A549 (cell line): ENCODE measurements at regions not wholly inside any gene's neighbourhood (a gene's known extent, or its start where the extent isn't known, plus 50 kb on each side); places are given as distances from the start of the nearest gene placed in this dataset.

Experiments used
- ATAC-seq, 2 experiments: fragments of 200-7000 bp in 1 of 2; fragments of >200 bp in 1 of 2; cut with Nextera tagmentation in 1 of 2; cut with Tn5 transposase in 1 of 2; 3 replicates each; pipeline versions ENCODE4 v1.8.0 to v1.9.1; 2018 to 2020; ENCODE audit warnings: mild to moderate bottlenecking in 1 of 2, moderate library complexity in 1 of 2
- CTCF ChIA-PET: fragments of 300-600 bp; sonication (Branson Sonifier 250); formaldehyde crosslinking; extraction: SDS; loops from one replicate; lab custom pipeline; 2021; ENCODE audit warnings: antibody characterized with exemption, inconsistent platforms; lab: Yijun Ruan, JAX
- POLR2A ChIA-PET: fragments of 350-600 bp; formaldehyde crosslinking; extraction: SDS; loops from one replicate; lab custom pipeline; 2021; ENCODE audit warnings: antibody characterized with exemption, inconsistent platforms; lab: Yijun Ruan, JAX
- DNase-seq, 2 experiments: peaks; one replicate each; pipeline versions ENCODE4 v3.0.0 to v3.0.0-alpha.2; 2011 to 2016; ENCODE audit warnings: low read depth in 1 of 2, low spot score in 1 of 2
- FAIRE-seq: peaks from 2 replicates; lab custom pipeline; 2011; peaks lifted over from hg19 to GRCh38; lab: Jason Lieb, UNC
- H3K27ac ChIP-seq, 2 experiments: fragments of >200 bp; sonication (Bioruptor Twin); formaldehyde crosslinking; 3 replicates each; pipeline ENCODE4 v1.5.1; 2016 to 2017
- H3K4me1 ChIP-seq: fragments of >200 bp; sonication (Bioruptor Twin); formaldehyde crosslinking; 3 replicates; pipeline ENCODE4 v1.6.1; 2016
- H3K4me2 ChIP-seq: fragments of >200 bp; sonication (Bioruptor Twin); formaldehyde crosslinking; 3 replicates; pipeline ENCODE4 v1.6.1; 2016
- H3K4me3 ChIP-seq: fragments of >200 bp; sonication (Bioruptor Twin); formaldehyde crosslinking; 3 replicates; pipeline ENCODE4 v1.5.1; 2016
- H3K9me3 ChIP-seq: fragments of >200 bp; sonication (Bioruptor Twin); formaldehyde crosslinking; 3 replicates; pipeline ENCODE4 v1.6.1; 2016
- ATOH8 ChIP-seq: fragments of 250-450 bp; sonication (Bioruptor Pico); IDR thresholded peaks from 2 replicates; pipeline ENCODE4 v1.5.0; 2020; ENCODE audit warnings: low read depth, mild to moderate bottlenecking, moderate library complexity
- BHLHE40 ChIP-seq: IDR thresholded peaks from 2 replicates; pipeline ENCODE4 v1.6.1; 2012; ENCODE audit warnings: low read depth, low read length, inconsistent platforms
- CBX2 ChIP-seq: fragments of 200-600 bp; sonication (generic); IDR thresholded peaks from 2 replicates; pipeline ENCODE4 v1.6.1; 2016; ENCODE audit warnings: low read depth, mild to moderate bottlenecking, borderline replicate concordance
- CEBPB ChIP-seq, 2 experiments: fragments of >200 bp in 1 of 2; sonication (Bioruptor Twin) in 1 of 2; formaldehyde crosslinking in 1 of 2; IDR thresholded peaks; 2 replicates each; pipeline ENCODE4 v1.6.1; 2012 to 2016
- CHD2 ChIP-seq: fragments of 150-350 bp; IDR thresholded peaks from 2 replicates; pipeline ENCODE4 v1.6.1; 2014; ENCODE audit warnings: low read length; ENCODE audit not compliant: partially characterized antibody
- CHD4 ChIP-seq: fragments of 200-600 bp; sonication (generic); IDR thresholded peaks from 2 replicates; pipeline ENCODE4 v1.6.1; 2016; ENCODE audit warnings: antibody characterized with exemption, mild to moderate bottlenecking, borderline replicate concordance
- EHMT2 ChIP-seq: fragments of 200-600 bp; sonication (generic); IDR thresholded peaks from 2 replicates; pipeline ENCODE4 v1.6.1; 2016; ENCODE audit warnings: antibody characterized with exemption, low read depth, mild to moderate bottlenecking, moderate library complexity
- ELK1 ChIP-seq: fragments of 150-350 bp; IDR thresholded peaks from 2 replicates; pipeline ENCODE4 v1.6.1; 2014; ENCODE audit warnings: low read depth, mild to moderate bottlenecking, low read length
- ESRRA ChIP-seq: fragments of 150-350 bp; IDR thresholded peaks from 2 replicates; pipeline ENCODE4 v1.6.1; 2014; ENCODE audit warnings: mild to moderate bottlenecking, low read length, borderline replicate concordance
- FOSB ChIP-seq: fragments of 250-450 bp; sonication (Bioruptor Pico); IDR thresholded peaks from 2 replicates; pipeline ENCODE4 v1.5.0; 2020; ENCODE audit warnings: mild to moderate bottlenecking, moderate library complexity
- GATA3 ChIP-seq: IDR thresholded peaks from 2 replicates; pipeline ENCODE4 v1.6.1; 2012; ENCODE audit warnings: borderline replicate concordance
- HES2 ChIP-seq: fragments of >200 bp; sonication (Bioruptor Twin); formaldehyde crosslinking; IDR thresholded peaks from 2 replicates; pipeline ENCODE4 v1.6.1; 2016
- HEYL ChIP-seq: fragments of 250-450 bp; sonication (Bioruptor Pico); IDR thresholded peaks from 2 replicates; pipeline ENCODE4 v1.8.0; 2021; ENCODE audit warnings: mild to moderate bottlenecking, moderate library complexity
- HOXA7 ChIP-seq: fragments of 250-450 bp; sonication (Bioruptor Pico); IDR thresholded peaks from 2 replicates; pipeline ENCODE4 v1.5.0; 2020; ENCODE audit warnings: mild to moderate bottlenecking, moderate library complexity
- HOXB5 ChIP-seq: fragments of 250-450 bp; sonication (Bioruptor Pico); IDR thresholded peaks from 2 replicates; pipeline ENCODE4 v1.5.0; 2020; ENCODE audit warnings: mild to moderate bottlenecking, moderate library complexity
- JUN ChIP-seq, 2 experiments: fragments of >200 bp; sonication (Bioruptor Twin); formaldehyde crosslinking; IDR thresholded peaks; 2 replicates in 1 of 2; 3 replicates in 1 of 2; pipeline ENCODE4 v1.6.1; 2016 to 2017
- KDM1A ChIP-seq: fragments of 200-600 bp; sonication (generic); IDR thresholded peaks from 2 replicates; pipeline ENCODE4 v1.6.1; 2016; ENCODE audit warnings: low read depth, mild to moderate bottlenecking
- MAFK ChIP-seq: fragments of 450-650 bp; IDR thresholded peaks from 2 replicates; pipeline ENCODE4 v1.6.1; 2014; ENCODE audit not compliant: partially characterized antibody
- MAX ChIP-seq: IDR thresholded peaks from 2 replicates; pipeline ENCODE4 v1.6.1; 2012
- MAZ ChIP-seq: fragments of 150-350 bp; IDR thresholded peaks from 2 replicates; pipeline ENCODE4 v1.6.1; 2014; ENCODE audit warnings: antibody characterized with exemption, low read depth, low read length, borderline replicate concordance
- NFE2L2 ChIP-seq: fragments of 150-350 bp; conservative IDR thresholded peaks from 2 replicates; pipeline ENCODE4 v1.6.1; 2014; ENCODE audit warnings: low read length
- NR3C1 ChIP-seq: fragments of >200 bp; sonication (Bioruptor Twin); formaldehyde crosslinking; IDR thresholded peaks from 3 replicates; pipeline ENCODE4 v1.6.1; 2017
- RCOR1 ChIP-seq: fragments of 150-350 bp; IDR thresholded peaks from 2 replicates; pipeline ENCODE4 v1.6.1; 2014; ENCODE audit warnings: antibody characterized with exemption, low read length, low read depth
- REST ChIP-seq: fragments of 200-600 bp; sonication (generic); IDR thresholded peaks from 2 replicates; pipeline ENCODE4 v1.6.1; 2016; ENCODE audit warnings: antibody characterized with exemption, mild to moderate bottlenecking, moderate library complexity
- RFX5 ChIP-seq: fragments of 450-650 bp; IDR thresholded peaks from 2 replicates; pipeline ENCODE4 v1.7.1; 2014; ENCODE audit warnings: antibody characterized with exemption, mild to moderate bottlenecking, moderate library complexity
- SMC3 ChIP-seq: fragments of >200 bp; sonication (Bioruptor Twin); formaldehyde crosslinking; IDR thresholded peaks from 3 replicates; pipeline ENCODE4 v1.6.1; 2018; ENCODE audit warnings: inconsistent platforms
- SREBF2 ChIP-seq: fragments of 450-650 bp; IDR thresholded peaks from 2 replicates; pipeline ENCODE4 v1.6.1; 2014; ENCODE audit warnings: mild to moderate bottlenecking, moderate library complexity
- TP53 ChIP-seq: fragments of 250-450 bp; sonication (Bioruptor Pico); IDR thresholded peaks from 2 replicates; pipeline ENCODE4 v1.5.0; 2021; ENCODE audit warnings: mild to moderate bottlenecking, moderate library complexity
- USF2 ChIP-seq: fragments of 450-650 bp; IDR thresholded peaks from 2 replicates; pipeline ENCODE4 v1.6.1; 2014; ENCODE audit warnings: antibody characterized with exemption
- ZC3H11A ChIP-seq: fragments of 450-650 bp; IDR thresholded peaks from 2 replicates; pipeline ENCODE4 v1.6.1; 2014; ENCODE audit warnings: antibody characterized with exemption, mild to moderate bottlenecking
- ZFP36 ChIP-seq: fragments of 450-650 bp; IDR thresholded peaks from 2 replicates; pipeline ENCODE4 v1.6.1; 2014; ENCODE audit warnings: borderline replicate concordance; ENCODE audit not compliant: partially characterized antibody
- ZSCAN20 ChIP-seq: fragments of 250-450 bp; sonication (Bioruptor Pico); IDR thresholded peaks from 2 replicates; pipeline ENCODE4 v1.8.0; 2022; ENCODE audit warnings: mild to moderate bottlenecking, moderate library complexity
- WGBS: methylation state at CpG from one replicate; pipeline ENCODE4 v1.1.6; 2017; ENCODE audit errors: missing lambda C conversion rate; 5-methylcytosine and 5-hydroxymethylcytosine counted together

GRCh38 chr5:163712011-163712410 lies 206.6 kb downstream of the MAT2B start:
- Histone ChIP-seq H3K4me2 (no peak overlapping the region), H3K4me3 (no peak overlapping the region), H3K4me1 (no peaks in the 10 kb centered on the region), H3K27ac (no peak overlapping the region), H3K9me3 (no peaks in the 10 kb centered on the region)
- FAIRE-seq, result no peak
- TF ChIP-seq MAZ (no peak), EHMT2 (no peak)
- ATAC-seq, result no peak
- CTCF ChIA-PET, result no interaction called here
- POLR2A ChIA-PET, result no interaction called here
- no peak for DNase-seq

- WGBS, result 3% methylated on average over 5 of the region's 5 CpGs
- no peak for DNase-seq
These were observed 212.9 kb downstream of the MAT2B start for GRCh38 chr5:163718272-163718671.

GRCh38 chr5:163724305-163724704 lies 218.9 kb downstream of the MAT2B start:
- no peak for DNase-seq
- no peak for FAIRE-seq
- WGBS, result 2% methylated on average over 3 of the region's 3 CpGs
- Histone ChIP-seq H3K9me3 (no peaks in the 10 kb centered on the region), H3K27ac (no peak overlapping the region), H3K4me1 (no peaks in the 10 kb centered on the region), H3K4me3 (no peak overlapping the region), H3K4me2 (no peak overlapping the region)
- ChIA-PET POLR2A (no interaction called here), CTCF (no interaction called here)
- no peak for ATAC-seq
- TF ChIP-seq NR3C1 (no peak), KDM1A (no peak), HES2 (no peak), HOXB5 (no peak), RFX5 (no peak), JUN (IDR thresholded peaks at IDR 0.05) (no peak), RCOR1 (no peak), ZSCAN20 (CRISPR knock-in tag) (no peak), GATA3 (no peak), ATOH8 (no peak), TP53 (no peak), FOSB (CRISPR knock-in tag) (no peak), REST (no peak), CHD4 (no peak), CHD2 (no peak), CEBPB (IDR thresholded peaks at IDR 0.05) (no peak), MAFK (no peak)

More at GRCh38 chr5:163718272-163718671, 212.9 kb downstream of the MAT2B start:
- Histone ChIP-seq H3K4me2 (no peak overlapping the region), H3K9me3 (no peaks in the 10 kb centered on the region), H3K27ac (no peak overlapping the region), H3K4me1 (no peaks in the 10 kb centered on the region), H3K4me3 (no peak overlapping the region)
- ATAC-seq (no peak), FAIRE-seq (no peak)
- POLR2A ChIA-PET, result no interaction called here
- TF ChIP-seq HEYL (CRISPR knock-in tag) (no peak), ZFP36 (no peak), USF2 (no peak), JUN (IDR thresholded peaks at IDR 0.05) (no peak), ESRRA (no peak), NFE2L2 (no peak), BHLHE40 (no peak), ZSCAN20 (CRISPR knock-in tag) (no peak), SMC3 (no peak), SREBF2 (no peak), CBX2 (no peak), EHMT2 (no peak), CHD2 (no peak), MAX (no peak), ZC3H11A (no peak), TP53 (no peak), CEBPB (IDR thresholded peaks at IDR 0.05) (no peak), HOXA7 (CRISPR knock-in tag) (no peak), ELK1 (no peak), RCOR1 (no peak)
- TF ChIP-seq, all 56 proteins: peak for 0
- CTCF ChIA-PET, result no interaction called here
